GM12874 (cell line): ENCODE measurements at regions not wholly inside any gene's neighbourhood (a gene's known extent, or its start where the extent isn't known, plus 50 kb on each side); places are given as distances from the start of the nearest gene placed in this dataset.

Experiments used
- CTCF ChIP-seq: IDR thresholded peaks from 2 replicates; pipeline ENCODE4 v1.5.1; 2011; ENCODE audit warnings: low read depth, mild to moderate bottlenecking, control low read depth, low read length, moderate library complexity; ENCODE audit not compliant: insufficient read depth

GRCh38 chr6:56727097-56727850 lies 84.6 kb upstream of the DST start:
- no peak for TF ChIP-seq CTCF

- no peak for TF ChIP-seq CTCF
Observed at GRCh38 chr6:56725254-56725653, 82.6 kb upstream of the DST start.

- TF ChIP-seq CTCF = no peak
Observed at GRCh38 chr6:56724455-56724854, 81.8 kb upstream of the DST start.

- no peak for TF ChIP-seq CTCF
Observed at GRCh38 chr6:56720882-56721281, 78.2 kb upstream of the DST start.

GRCh38 chr6:56718236-56718635 lies 75.5 kb upstream of the DST start:
- no peak for TF ChIP-seq CTCF

GRCh38 chr6:56716229-56716628 lies 73.5 kb upstream of the DST start:
- no peak for TF ChIP-seq CTCF

GRCh38 chr6:56715741-56716140 lies 73.1 kb upstream of the DST start:
- no peak for TF ChIP-seq CTCF

- TF ChIP-seq CTCF = no peak
Observed at GRCh38 chr6:56714982-56715456, 72.3 kb upstream of the DST start.
